Epithelial cell of proximal tubule (primary cell): ENCODE measurements at regions not wholly inside any gene's neighbourhood (a gene's known extent, or its start where the extent isn't known, plus 50 kb on each side); places are given as distances from the start of the nearest gene placed in this dataset.
"Not testable (repeated sequence)": the region's sequence is repeated elsewhere in the genome, so short reads cannot be mapped to it uniquely, and the experiment has no call there.

Experiments used
- DNase-seq: peaks from one replicate; pipeline ENCODE4 v3.0.0-alpha.2; 2011; ENCODE audit warnings: low read depth
- H3K4me3 ChIP-seq: 2 replicates; pipeline ENCODE4 v1.5.1; 2011; ENCODE audit warnings: low read depth, mild to moderate bottlenecking, low read length
- CTCF ChIP-seq: conservative IDR thresholded peaks from 2 replicates; pipeline ENCODE4 v1.5.1; 2012; ENCODE audit warnings: low read depth, mild to moderate bottlenecking, low read length

GRCh38 chr5:143593723-143594122 lies 190.2 kb upstream of the NR3C1 start:
- DNase-seq, result no peak
- TF ChIP-seq CTCF, result no peak
- H3K4me3 ChIP-seq, result no peak overlapping the region

GRCh38 chr5:143592648-143593047 lies 189.2 kb upstream of the NR3C1 start:
- no peak for DNase-seq
- H3K4me3 ChIP-seq, result no peak overlapping the region
- no peak for TF ChIP-seq CTCF

- DNase-seq, result no peak
- H3K4me3 ChIP-seq, result no peak overlapping the region
Measured at GRCh38 chr5:143588933-143589662, 185.6 kb upstream of the NR3C1 start.

GRCh38 chr5:143588121-143588520 lies 184.6 kb upstream of the NR3C1 start:
- H3K4me3 ChIP-seq, DNase-seq: not testable (repeated sequence)

More at GRCh38 chr5:143588933-143589662, 185.6 kb upstream of the NR3C1 start:
- no peak for TF ChIP-seq CTCF

GRCh38 chr5:143586781-143587362 lies 183.4 kb upstream of the NR3C1 start:
- no peak overlapping the region for H3K4me3 ChIP-seq
- no peak for TF ChIP-seq CTCF
- no peak for DNase-seq

- no peak overlapping the region for H3K4me3 ChIP-seq
- TF ChIP-seq CTCF, result no peak
- no peak for DNase-seq
Measured at GRCh38 chr5:143585970-143586369, 182.5 kb upstream of the NR3C1 start.

GRCh38 chr5:143583409-143583808 lies 179.9 kb upstream of the NR3C1 start:
- H3K4me3 ChIP-seq, result no peak overlapping the region
- TF ChIP-seq CTCF, result no peak
- DNase-seq, result no peak
